Keratinocyte (primary cell): ENCODE measurements at regions not wholly inside any gene's neighbourhood (a gene's known extent, or its start where the extent isn't known, plus 50 kb on each side); places are given as distances from the start of the nearest gene placed in this dataset.

Experiments
- DNase-seq: peaks from one replicate; pipeline ENCODE4 v3.0.0-alpha.2; 2011; ENCODE audit warnings: low read depth, missing footprints, low spot score
- FAIRE-seq: peaks from 2 replicates; lab custom pipeline; 2011; peaks lifted over from hg19 to GRCh38; lab: Jason Lieb, UNC
- H2AFZ ChIP-seq: 2 replicates; pipeline ENCODE4 v1.6.0; 2012; ENCODE audit warnings: low read length, control low read depth, inconsistent platforms; ENCODE audit not compliant: control insufficient read depth
- H3K27ac ChIP-seq: 2 replicates; pipeline ENCODE4 v1.5.1; 2011; ENCODE audit warnings: low read length; ENCODE audit not compliant: control insufficient read depth, insufficient read depth
- H3K27me3 ChIP-seq: 3 replicates; pipeline ENCODE4 v1.6.0; 2011; ENCODE audit warnings: low read length; ENCODE audit not compliant: control insufficient read depth, insufficient read depth; ENCODE audit errors: extremely low read depth
- H3K36me3 ChIP-seq, 2 experiments: 2 replicates in 1 of 2; 3 replicates in 1 of 2; pipeline ENCODE4 v1.5.1; 2011; ENCODE audit warnings: low read length in 2 of 2, mild to moderate bottlenecking in 1 of 2; ENCODE audit not compliant: control insufficient read depth in 2 of 2, insufficient read depth in 2 of 2; ENCODE audit errors: extremely low read depth in 1 of 2
- H3K4me1 ChIP-seq: 3 replicates; pipeline ENCODE4 v1.5.1; 2011; ENCODE audit warnings: low read length; ENCODE audit not compliant: control insufficient read depth, insufficient read depth; ENCODE audit errors: extremely low read depth
- H3K4me2 ChIP-seq: 3 replicates; pipeline ENCODE4 v1.6.0; 2011; ENCODE audit warnings: low read depth, low read length; ENCODE audit not compliant: control insufficient read depth, insufficient read depth; ENCODE audit errors: extremely low read depth
- H3K4me3 ChIP-seq, 3 experiments: fragments of 200-600 bp in 1 of 3; sonication (generic) in 1 of 3; 2 replicates in 2 of 3; 3 replicates in 1 of 3; pipeline ENCODE4 v1.5.1; 2011 to 2016; ENCODE audit warnings: low read length in 3 of 3, mild to moderate bottlenecking in 3 of 3, control low read depth in 2 of 3, inconsistent platforms in 1 of 3, low read depth in 1 of 3, mixed read lengths in 1 of 3, mixed run types in 1 of 3, moderate library complexity in 1 of 3; ENCODE audit not compliant: control insufficient read depth in 2 of 3, insufficient read depth in 2 of 3; ENCODE audit errors: extremely low read depth in 1 of 3
- H3K79me2 ChIP-seq: 2 replicates; pipeline ENCODE4 v1.6.0; 2012; ENCODE audit warnings: low read length; ENCODE audit not compliant: control insufficient read depth, insufficient read depth
- H3K9ac ChIP-seq: 3 replicates; pipeline ENCODE4 v1.6.0; 2011; ENCODE audit warnings: low read length; ENCODE audit not compliant: control insufficient read depth, insufficient read depth; ENCODE audit errors: extremely low read depth
- H3K9me1 ChIP-seq: 3 replicates; pipeline ENCODE4 v1.6.0; 2011; ENCODE audit warnings: low read length; ENCODE audit not compliant: control insufficient read depth, insufficient read depth; ENCODE audit errors: extremely low read depth
- H3K9me3 ChIP-seq: 2 replicates; pipeline ENCODE4 v1.5.1; 2012; ENCODE audit warnings: low read depth, low read length; ENCODE audit not compliant: control insufficient read depth
- H4K20me1 ChIP-seq: 3 replicates; pipeline ENCODE4 v1.6.0; 2011; ENCODE audit warnings: low read length; ENCODE audit not compliant: control insufficient read depth, insufficient read depth; ENCODE audit errors: extremely low read depth
- CTCF ChIP-seq, 3 experiments: IDR thresholded peaks in 1 of 3; conservative IDR thresholded peaks in 1 of 3; optimal IDR thresholded peaks in 1 of 3; 2 replicates in 2 of 3; 3 replicates in 1 of 3; pipeline versions ENCODE3 to v1.5.1; 2011; ENCODE audit warnings: low read length in 3 of 3, mild to moderate bottlenecking in 3 of 3, moderate library complexity in 2 of 3, control low read depth in 1 of 3, inconsistent platforms in 1 of 3; ENCODE audit not compliant: insufficient read depth in 2 of 3; ENCODE audit errors: extremely low read depth in 1 of 3
- EZH2 ChIP-seq: IDR thresholded peaks from one replicate; pipeline ENCODE4 v1.6.1; 2012; ENCODE audit warnings: inconsistent platforms, mild to moderate bottlenecking, low read length, moderate library complexity
- dilution Hi-C: fragments of 300-500 bp; cut with MboI; formaldehyde crosslinking; loops from one replicate; pipeline ENCODE4 v1.7.0; 2020; ENCODE audit warnings: low sequenced_read_pairs; ENCODE audit not compliant: extremely low pct_ligation_motif_present

GRCh38 chr18:75762758-75763157 is 335.3 kb upstream of the SMIM21 start:
- Histone ChIP-seq H3K4me3 (no peak overlapping the region), H2AFZ (no peak overlapping the region), H3K9ac (no peak overlapping the region), H3K27me3 (no peaks in the 10 kb centered on the region), H3K4me2 (no peak overlapping the region), H3K36me3 (no peaks in the 10 kb centered on the region), H3K79me2 (no peaks in the 10 kb centered on the region), H3K4me1 (no peaks in the 10 kb centered on the region), H3K9me1 (no peaks in the 10 kb centered on the region), H4K20me1 (no peaks in the 10 kb centered on the region), H3K27ac (no peak overlapping the region), H3K9me3 (no peaks in the 10 kb centered on the region)
- FAIRE-seq (no peak), DNase-seq (no peak)
- dilution Hi-C loops = no loop called here
- TF ChIP-seq CTCF (optimal IDR thresholded peaks at IDR 0.05 in 1 of 3, IDR thresholded peaks at IDR 0.05 in 1 of 3, conservative IDR thresholded peaks at IDR 0.05 in 1 of 3; ENCODE audit: extremely low read depth in 1 of 3, insufficient read depth in 2 of 3, low read length in 3 of 3) (no peak), EZH2 (no peak)

- FAIRE-seq = no peak
- Histone ChIP-seq H2AFZ (no peak overlapping the region), H3K79me2 (no peaks in the 10 kb centered on the region)
Observed at GRCh38 chr18:75760208-75760607, 332.7 kb upstream of the SMIM21 start.

More at GRCh38 chr18:75760208-75760607, 332.7 kb upstream of the SMIM21 start:
- DNase-seq = no peak
- Histone ChIP-seq H3K9me1 (no peaks in the 10 kb centered on the region), H3K36me3 (no peaks in the 10 kb centered on the region), H3K27ac (no peak overlapping the region), H3K9ac (no peak overlapping the region), H3K4me2 (no peak overlapping the region), H4K20me1 (no peaks in the 10 kb centered on the region), H3K9me3 (no peaks in the 10 kb centered on the region), H3K4me1 (no peaks in the 10 kb centered on the region), H3K4me3 (no peak overlapping the region), H3K27me3 (no peaks in the 10 kb centered on the region)
- TF ChIP-seq CTCF (optimal IDR thresholded peaks at IDR 0.05 in 1 of 3, IDR thresholded peaks at IDR 0.05 in 1 of 3, conservative IDR thresholded peaks at IDR 0.05 in 1 of 3; ENCODE audit: extremely low read depth in 1 of 3, insufficient read depth in 2 of 3, low read length in 3 of 3) (no peak), EZH2 (no peak)
- dilution Hi-C loops = no loop called here
